ENCODE measurements at regions not wholly inside any gene's neighbourhood (a gene's known extent, or its start where the extent isn't known, plus 50 kb on each side); places are given as distances from the start of the nearest gene placed in this dataset.
"Not testable (repeated sequence)": the region's sequence is repeated elsewhere in the genome, so short reads cannot be mapped to it uniquely, and the experiment has no call there.

DNA sequence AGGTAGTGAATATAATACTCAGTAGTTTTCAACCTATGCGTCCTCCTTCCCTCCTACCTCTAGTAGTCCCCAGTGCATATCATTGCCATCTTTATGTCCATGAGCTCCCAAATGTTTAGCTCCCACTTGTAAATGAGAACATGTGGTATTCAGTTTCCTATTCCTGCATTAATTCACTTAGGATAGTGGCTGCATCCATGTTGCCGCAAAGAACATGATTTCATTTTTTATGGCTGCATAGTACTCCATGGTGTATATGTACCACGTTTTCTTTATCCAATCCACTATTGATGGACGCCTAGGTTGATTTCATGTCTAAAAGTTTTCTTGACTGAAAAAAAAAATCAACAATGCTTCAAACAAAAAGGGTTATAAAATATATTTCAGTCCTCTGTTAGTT is 303.4 kb upstream of the SGCG start:
- DNase-seq (ENCODE audit: low read depth) = no peak
- H3K4me3 ChIP-seq (replicated peaks; ENCODE audit: low read depth, low read length) = no peak overlapping the region
- TF ChIP-seq CTCF (IDR thresholded peaks at IDR 0.05; ENCODE audit: low read length, missing control alignments) = no peak

- no peak for TF ChIP-seq CTCF (IDR thresholded peaks at IDR 0.05; ENCODE audit: low read length, missing control alignments)
- no peak overlapping the region for H3K4me3 ChIP-seq (replicated peaks; ENCODE audit: low read depth, low read length)
- no peak for DNase-seq (ENCODE audit: low read depth)
Measured at GRCh38 chr13:22880741-22881720, 299.7 kb upstream of the SGCG start.

DNA sequence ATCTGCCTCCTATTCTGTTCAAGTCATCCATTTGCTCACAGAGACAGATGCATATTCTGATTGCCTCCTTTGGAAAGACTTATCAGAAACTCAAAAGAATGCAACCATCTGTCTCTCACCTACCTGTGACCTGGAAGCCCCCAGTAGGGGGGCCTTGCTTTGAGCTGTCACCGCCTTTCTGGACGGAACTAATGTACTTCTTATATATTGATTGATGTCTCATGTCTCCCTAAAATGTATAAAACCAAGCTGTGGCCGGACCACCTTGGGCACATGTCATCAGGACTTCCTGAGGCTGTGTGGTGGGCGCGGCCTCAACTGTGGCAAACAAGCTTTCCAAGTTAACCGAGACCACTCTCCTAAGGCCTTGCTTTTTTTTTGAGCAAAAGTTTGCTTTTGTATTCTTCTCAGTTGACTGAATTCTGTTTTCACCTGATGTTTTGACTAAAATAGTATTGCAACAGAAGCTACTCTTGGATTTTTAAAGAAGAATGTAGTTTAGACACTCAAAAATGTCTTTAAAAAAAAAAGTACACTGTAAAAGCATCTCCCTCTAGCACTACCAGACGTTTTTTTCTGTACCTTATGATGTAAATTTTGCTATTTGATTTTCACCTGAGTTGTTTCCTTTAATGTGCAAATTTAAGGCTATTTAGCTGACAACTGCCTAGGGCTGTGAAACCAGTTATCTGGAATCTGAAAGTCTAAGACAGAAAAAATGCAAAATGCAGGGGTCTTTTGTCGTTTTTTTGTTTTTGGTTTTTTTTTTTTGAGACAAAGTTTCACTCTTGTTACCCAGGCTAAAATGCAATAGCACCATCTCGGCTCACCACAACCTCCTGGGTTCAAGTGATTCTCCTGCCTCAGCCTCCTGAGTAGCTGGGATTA is 298.8 kb upstream of the SGCG start:
- H3K4me3 ChIP-seq (replicated peaks; ENCODE audit: low read depth, low read length); DNase-seq (ENCODE audit: low read depth): not testable (repeated sequence)

DNA sequence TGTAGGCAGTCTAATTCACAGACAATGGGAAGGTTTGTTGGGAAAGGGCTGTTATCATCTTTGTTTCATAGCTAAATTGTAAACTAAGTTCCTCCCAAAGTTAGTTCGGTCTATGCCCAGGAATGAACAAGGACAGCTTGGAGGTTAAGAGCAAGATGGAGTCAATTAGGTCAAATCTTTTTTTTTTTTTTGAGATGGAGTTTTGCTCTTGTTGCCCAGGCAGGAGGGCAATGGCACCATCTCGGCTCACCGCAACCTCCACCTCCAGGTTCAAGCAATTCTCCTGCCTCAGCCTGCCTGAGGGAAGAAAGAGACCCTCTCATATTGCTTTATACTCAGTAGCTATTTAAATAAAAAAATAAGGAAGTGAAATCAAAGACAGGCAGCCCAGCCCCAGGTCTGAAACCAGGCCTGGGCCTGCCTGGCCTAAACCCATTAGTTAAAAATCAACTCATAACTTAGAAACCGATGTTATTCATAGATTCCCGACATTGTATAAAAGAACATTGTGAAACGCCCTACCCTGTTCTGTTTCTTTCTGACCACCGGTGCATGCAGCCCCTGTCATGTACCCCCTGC is 297.4 kb upstream of the SGCG start:
- no peak for DNase-seq (ENCODE audit: low read depth)
- TF ChIP-seq CTCF (IDR thresholded peaks at IDR 0.05; ENCODE audit: low read length, missing control alignments) = no peak
- H3K4me3 ChIP-seq (replicated peaks; ENCODE audit: low read depth, low read length) = no peak overlapping the region

- DNase-seq (ENCODE audit: low read depth) = no peak
- no peak overlapping the region for H3K4me3 ChIP-seq (replicated peaks; ENCODE audit: low read depth, low read length)
- no peak for TF ChIP-seq CTCF (IDR thresholded peaks at IDR 0.05; ENCODE audit: low read length, missing control alignments)
Measured at GRCh38 chr13:22883956-22884355, 296.8 kb upstream of the SGCG start.

- DNase-seq (ENCODE audit: low read depth); H3K4me3 ChIP-seq (replicated peaks; ENCODE audit: low read depth, low read length): not testable (repeated sequence)
Measured at GRCh38 chr13:22886061-22886460, 294.7 kb upstream of the SGCG start.

GRCh38 chr13:22889376-22889775 is 291.4 kb upstream of the SGCG start:
- not testable (repeated sequence) for H3K4me3 ChIP-seq (replicated peaks; ENCODE audit: low read depth, low read length); DNase-seq (ENCODE audit: low read depth)

DNA sequence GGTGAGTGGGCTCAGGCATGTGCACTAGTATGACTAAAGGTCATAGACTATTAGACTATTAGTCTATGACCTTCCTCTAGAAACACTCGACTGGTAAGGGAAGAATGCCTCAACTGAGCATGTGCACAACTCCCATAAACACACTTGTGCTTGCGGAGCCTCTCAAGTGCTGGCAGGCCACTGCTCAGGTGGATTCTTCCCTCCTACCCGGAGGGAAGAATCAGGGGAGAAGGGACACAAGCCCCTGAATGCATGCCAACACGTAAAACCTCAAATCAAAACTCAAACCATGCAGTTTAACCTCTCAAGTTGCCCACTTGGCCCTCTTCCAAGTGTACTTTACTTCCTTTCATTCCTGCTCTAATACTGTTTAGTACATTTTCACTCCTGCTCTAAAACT is 287.6 kb upstream of the SGCG start:
- DNase-seq (ENCODE audit: low read depth) = no peak
- no peak overlapping the region for H3K4me3 ChIP-seq (replicated peaks; ENCODE audit: low read depth, low read length)
- TF ChIP-seq CTCF (IDR thresholded peaks at IDR 0.05; ENCODE audit: low read length, missing control alignments) = no peak
